ENCODE measurements at regions not wholly inside any gene's neighbourhood (a gene's known extent, or its start where the extent isn't known, plus 50 kb on each side); places are given as distances from the start of the nearest gene placed in this dataset.

- TF ChIP-seq POU6F1 (CRISPR knock-in tag; IDR thresholded peaks at IDR 0.05; ENCODE audit: borderline replicate concordance, low read depth) = no peak
- no peak for TF ChIP-seq ZFP3 (CRISPR knock-in tag; IDR thresholded peaks at IDR 0.05)
- TF ChIP-seq ISL1 (CRISPR knock-in tag; IDR thresholded peaks at IDR 0.05) = no peak
- no peak for TF ChIP-seq BACH2 (CRISPR knock-in tag; IDR thresholded peaks at IDR 0.05; ENCODE audit: borderline replicate concordance)
- TF ChIP-seq ZFP30 (CRISPR knock-in tag; IDR thresholded peaks at IDR 0.05) = no peak
- no peak for TF ChIP-seq ESRRG (CRISPR knock-in tag; IDR thresholded peaks at IDR 0.05)
- no peak for TF ChIP-seq OSR1 (CRISPR knock-in tag; IDR thresholded peaks at IDR 0.05)
- no peak for TF ChIP-seq ZC3H10 (CRISPR knock-in tag; IDR thresholded peaks at IDR 0.05)
These were observed 53.3 kb upstream of the ATP1B1 start (continued) for GRCh38 chr1:169053196-169053595.
